ENCODE measurements at regions not wholly inside any gene's neighbourhood (a gene's known extent, or its start where the extent isn't known, plus 50 kb on each side); places are given as distances from the start of the nearest gene placed in this dataset.
"Not testable (repeated sequence)": the region's sequence is repeated elsewhere in the genome, so short reads cannot be mapped to it uniquely, and the experiment has no call there.

DNA sequence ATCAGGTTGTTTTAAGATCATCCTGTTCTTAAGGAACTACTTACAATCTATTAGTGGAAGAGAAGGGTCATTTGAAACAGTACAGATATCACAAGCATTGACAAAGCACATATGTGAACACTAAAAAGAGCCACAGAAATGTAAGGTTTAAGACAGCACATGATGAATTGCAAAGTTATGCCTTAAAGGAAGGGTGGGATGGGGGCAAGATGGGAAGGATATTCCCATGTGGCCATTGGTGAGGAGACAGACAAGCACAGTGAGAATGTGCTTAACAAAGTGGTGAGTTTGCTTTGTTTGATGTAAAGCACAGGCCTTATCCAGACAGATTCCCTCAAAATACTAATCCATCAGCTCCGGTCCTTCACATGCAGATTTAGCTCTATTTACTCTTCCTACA, 151.6 kb upstream of the IVNS1ABP start:
- DNase-seq (ENCODE audit: low spot score), result no peak

- no peak for DNase-seq (ENCODE audit: low spot score)
Observed at GRCh38 chr1:185467122-185467521, 150.1 kb upstream of the IVNS1ABP start.

- DNase-seq (ENCODE audit: low spot score), result no peak
Observed at GRCh38 chr1:185464777-185465176, 147.7 kb upstream of the IVNS1ABP start.

DNA sequence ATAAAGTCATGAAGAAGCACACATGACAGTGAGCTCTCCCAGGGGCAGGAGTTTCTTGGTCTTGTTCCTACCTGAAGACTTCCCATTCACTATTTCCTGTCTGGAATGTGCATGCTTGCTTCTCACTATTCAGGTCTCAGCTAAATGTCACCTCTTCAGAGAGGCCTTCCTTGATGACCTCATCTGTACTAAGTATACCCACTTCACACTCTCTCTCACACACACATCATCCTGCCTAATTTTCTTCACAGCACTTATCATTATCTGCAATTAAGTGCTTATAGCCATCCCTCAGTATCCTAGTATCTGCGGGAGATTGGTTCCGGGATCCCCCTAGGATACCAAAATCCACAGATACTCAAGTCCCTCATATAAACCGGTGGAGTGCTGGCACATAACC, 146.4 kb upstream of the IVNS1ABP start:
- no peak for DNase-seq (ENCODE audit: low spot score)

DNA sequence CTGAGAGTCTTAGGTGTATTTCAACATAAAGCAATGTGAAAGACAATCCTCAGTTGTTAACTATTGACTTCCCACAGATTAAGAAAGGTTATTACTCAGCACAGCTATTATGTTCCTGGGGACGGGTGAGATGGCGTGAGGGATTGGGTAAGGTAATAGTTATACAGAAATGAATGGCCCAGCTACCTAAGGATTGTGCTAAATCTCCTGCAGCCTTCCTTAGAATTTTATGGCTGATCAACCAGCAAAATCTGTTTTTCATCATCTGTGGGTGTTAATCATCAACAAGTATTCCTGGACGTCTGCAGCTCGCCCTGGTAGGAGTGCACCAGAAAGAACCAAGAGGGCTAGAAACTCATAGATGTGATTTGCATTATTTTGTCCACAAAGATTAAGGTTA, 146.0 kb upstream of the IVNS1ABP start:
- no peak for DNase-seq (ENCODE audit: low spot score)

DNA sequence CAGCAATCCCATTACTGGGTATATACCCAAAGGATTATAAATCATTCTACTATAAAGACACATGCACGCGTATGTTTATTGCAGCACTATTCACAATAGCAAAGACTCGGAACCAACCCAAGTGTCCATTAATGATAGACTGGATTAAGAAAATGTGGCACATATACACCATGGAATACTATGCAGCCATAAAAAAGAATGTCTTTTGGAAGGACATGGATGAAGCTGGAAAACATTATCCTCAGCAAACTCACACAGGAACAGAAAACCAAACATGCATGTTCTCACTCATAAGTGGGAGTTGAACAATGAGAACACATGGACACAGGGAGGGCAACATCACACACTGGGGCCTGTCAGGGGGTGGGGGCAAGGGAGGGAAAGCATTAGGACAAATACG, 143.7 kb upstream of the IVNS1ABP start:
- not testable (repeated sequence) for DNase-seq (ENCODE audit: low spot score)

DNA sequence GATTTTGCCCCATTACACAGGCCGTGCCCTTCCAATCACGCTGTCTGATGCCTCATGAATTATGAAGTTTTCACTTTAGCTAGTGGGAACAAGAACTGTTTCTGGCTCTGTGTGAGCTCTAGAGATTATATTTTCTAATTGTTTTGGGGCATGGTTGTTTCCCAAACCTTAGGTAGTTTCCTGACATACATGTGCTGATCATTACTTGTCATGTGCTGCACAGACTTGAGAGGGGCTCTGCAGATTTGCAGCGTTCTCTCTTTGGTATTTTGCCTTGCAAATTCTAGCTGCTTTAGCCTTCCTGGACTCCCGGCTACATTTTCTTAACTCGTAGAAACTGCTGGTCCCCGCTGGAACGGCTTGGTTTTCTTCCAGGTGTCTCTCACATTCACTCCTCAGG, 142.1 kb upstream of the IVNS1ABP start:
- DNase-seq (ENCODE audit: low spot score), result no peak

GRCh38 chr1:185458670-185459069, 141.6 kb upstream of the IVNS1ABP start:
- no peak for DNase-seq (ENCODE audit: low spot score)

DNA sequence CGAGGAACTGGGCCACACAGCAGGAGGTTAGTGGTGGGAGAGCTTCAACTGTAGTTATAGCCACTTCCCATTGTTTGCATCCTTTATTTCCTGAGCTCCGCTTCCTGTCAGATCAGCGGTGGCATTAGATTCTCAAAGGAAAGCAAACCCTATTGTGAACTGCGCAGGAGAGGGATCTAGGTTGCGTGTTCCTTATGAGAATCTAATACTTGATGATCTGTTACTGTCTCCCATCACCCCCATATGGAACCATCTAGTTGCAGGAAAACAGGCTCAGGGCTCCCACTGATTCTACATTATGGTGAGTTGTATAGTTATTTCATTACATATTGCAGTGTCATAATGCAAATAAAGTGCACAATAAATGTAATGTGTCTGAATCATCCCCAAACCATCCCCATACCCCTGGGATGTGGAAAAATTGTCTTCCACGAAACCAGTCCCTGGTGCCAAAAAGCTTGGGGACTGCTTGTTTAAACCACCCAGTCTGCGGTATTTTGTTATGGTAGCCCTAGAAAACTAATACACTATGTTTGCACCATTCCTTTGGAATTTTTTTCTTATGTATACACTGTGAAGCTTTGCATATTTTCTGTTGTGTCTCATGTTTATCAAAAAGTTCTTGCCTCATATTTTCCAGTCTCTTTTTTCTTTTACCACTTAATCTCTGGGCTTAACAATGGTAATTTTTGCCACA, 136.6 kb upstream of the IVNS1ABP start:
- DNase-seq (ENCODE audit: low spot score), result no peak

DNA sequence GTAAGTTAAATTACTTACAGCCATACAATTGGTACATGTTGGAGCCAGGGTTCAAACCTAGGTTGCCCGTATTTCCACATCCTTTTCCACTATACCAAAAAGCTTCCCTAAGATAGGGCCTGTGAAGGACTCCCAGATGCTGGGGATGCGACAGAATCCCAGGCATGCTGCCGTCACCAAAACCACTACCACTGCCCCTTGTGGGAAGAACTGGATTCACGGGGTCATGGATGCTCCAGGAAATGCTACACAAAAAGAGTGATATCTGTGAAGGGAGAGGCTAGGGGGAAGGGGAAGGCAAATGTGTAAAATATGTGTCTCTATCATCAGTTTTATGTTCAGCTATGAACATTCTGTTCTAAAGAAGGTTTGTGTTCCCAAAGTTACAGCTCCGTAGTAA, 133.9 kb upstream of the IVNS1ABP start:
- no peak for DNase-seq (ENCODE audit: low spot score)

GRCh38 chr1:185450060-185450788, 133.2 kb upstream of the IVNS1ABP start:
- DNase-seq (ENCODE audit: low spot score), result no peak

DNA sequence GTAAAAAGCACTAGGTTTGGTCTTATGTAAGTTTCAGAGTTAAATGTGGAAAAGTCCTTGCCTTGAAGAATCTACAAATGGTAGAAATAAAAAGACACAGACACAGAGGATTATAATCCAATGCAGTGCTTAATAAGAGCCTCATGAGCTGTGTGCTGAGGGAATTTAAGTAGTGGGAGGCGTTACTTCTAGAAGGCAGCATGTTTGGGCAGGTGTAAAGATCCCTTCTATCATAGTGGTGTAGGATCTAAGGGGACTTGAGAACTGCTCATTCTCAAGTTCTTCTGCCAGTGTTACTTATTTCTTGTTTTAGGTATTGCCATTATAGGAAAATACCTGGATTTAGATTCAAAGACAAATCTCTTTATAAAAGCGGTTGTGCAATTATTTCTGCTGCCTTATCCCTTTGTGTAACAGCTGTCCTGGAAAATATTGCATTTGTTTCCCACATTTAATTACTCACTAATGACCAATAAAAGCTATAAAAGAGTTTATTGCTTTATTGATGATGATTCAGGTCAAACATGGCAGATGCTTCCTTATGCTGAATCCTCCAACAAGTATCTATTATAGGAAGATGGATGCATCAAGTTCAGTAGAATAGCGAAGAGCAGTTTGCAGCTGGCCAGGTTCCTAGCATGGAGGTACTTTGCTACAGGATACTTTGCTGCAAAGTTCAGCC, 132.5 kb upstream of the IVNS1ABP start:
- no peak for DNase-seq (ENCODE audit: low spot score)

GRCh38 chr1:185448591-185449186, 131.6 kb upstream of the IVNS1ABP start:
- DNase-seq (ENCODE audit: low spot score), result no peak

GRCh38 chr1:185446131-185446530, 129.1 kb upstream of the IVNS1ABP start:
- no peak for DNase-seq (ENCODE audit: low spot score)

DNA sequence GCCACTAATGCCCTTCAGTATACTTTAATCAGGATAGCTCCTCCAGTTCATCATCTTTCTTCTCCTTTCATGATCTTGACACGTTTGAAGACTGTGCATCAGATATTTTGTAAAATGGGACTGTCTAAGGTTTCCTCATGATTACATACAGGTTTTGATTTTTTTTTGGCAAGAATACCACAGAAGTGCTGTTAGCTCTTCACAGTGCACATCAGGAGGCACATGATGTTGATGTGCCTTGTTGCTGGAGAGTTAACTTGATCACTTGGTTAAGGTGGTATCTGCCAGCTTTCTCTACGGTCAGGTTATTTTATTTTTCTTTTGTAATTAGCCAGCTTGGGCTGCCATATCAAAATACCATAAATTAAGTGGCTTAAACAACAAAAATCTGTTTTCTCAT, 128.6 kb upstream of the IVNS1ABP start:
- DNase-seq (ENCODE audit: low spot score), result no peak

DNA sequence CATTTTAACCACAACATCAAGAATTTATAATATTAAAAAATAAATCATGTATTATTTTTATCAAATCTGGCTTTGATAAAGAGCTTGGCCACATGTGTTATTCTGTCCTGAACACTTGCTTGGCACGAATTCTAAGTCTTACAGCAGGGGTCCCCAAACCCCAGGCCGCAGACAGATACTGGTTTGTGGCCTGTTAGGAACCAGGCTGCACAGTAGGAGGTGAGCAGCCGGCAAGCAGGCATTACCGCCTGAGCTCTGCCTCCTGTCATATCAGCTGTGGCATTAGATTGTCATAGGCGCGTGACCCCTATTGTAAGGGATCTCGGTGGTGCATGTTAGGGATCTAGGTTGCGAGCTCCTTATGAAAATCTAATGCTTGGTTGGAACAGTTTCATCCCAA, 127.6 kb upstream of the IVNS1ABP start:
- no peak for DNase-seq (ENCODE audit: low spot score)

DNA sequence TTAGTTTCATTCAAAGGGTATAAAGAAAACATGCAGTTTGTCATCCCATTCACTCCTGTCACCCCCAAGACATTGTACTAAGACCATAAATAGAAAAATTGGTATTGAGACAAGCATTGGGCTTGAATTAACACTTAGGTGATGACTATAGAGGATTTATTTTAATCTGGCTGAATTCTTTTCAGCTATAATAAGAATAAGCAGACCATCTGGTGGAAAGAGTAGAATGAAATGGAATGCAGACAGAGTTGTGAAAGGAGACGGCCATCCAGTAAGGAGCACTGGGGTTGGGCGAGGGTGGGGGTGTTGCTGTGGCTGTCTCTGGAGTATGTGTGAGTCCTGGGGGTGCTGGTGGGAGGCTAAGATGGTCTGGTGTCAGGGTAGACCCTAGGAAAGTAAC, 125.0 kb upstream of the IVNS1ABP start:
- DNase-seq (ENCODE audit: low spot score), result no peak

- no peak for DNase-seq (ENCODE audit: low spot score)
Observed at GRCh38 chr1:185441605-185442004, 124.6 kb upstream of the IVNS1ABP start.

DNA sequence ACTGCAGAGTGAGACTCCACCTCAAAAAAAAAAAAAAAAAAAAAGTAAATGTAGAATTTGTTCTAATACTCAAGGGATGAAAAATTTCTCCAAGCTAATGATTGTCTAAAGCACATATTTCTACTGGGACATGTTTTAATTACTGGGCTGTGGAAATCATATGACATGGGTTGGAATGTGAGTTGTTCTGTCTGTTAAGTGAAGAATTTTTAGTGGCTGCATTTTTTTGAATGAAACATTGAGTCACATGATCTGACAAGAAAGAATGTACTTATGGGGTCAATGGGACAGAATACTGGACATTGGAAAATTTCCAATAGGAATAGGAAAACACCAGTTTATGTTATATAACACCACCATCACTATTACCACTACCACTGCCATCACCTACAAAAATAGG, 123.8 kb upstream of the IVNS1ABP start:
- DNase-seq (ENCODE audit: low spot score), result no peak

DNA sequence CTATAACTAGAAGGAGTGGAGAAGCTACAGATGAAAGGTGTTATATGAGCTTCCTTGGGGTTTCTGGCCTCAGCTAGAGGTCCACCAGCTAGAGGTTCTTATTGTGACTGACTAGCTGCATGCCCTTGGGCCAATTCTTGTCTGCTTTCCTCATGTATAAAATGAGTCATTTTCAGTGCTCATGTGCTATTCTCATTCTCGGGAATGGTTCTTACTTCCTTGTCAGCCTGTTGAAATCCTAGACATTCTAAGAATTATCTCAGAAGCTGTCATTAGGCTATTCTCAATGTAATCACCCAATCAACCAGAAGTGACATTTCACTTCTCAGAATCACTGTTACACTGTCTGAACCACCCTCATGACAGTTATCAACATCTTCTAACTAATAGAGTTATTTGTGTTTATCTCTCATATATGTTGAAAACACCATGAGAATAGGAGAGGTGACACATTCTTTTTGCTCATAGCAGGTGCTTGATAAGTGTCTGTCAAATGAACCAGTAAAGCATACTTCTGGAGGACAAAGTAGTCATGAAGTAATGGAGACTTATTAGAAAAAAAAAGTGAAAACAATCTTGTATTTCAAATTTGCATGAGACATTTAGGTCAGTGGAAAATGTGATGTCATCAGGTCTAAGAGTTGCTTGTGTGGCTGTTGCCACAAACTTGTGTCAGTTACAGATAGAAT, 122.8 kb upstream of the IVNS1ABP start:
- no peak for DNase-seq (ENCODE audit: low spot score)

GRCh38 chr1:185438936-185439335, 121.9 kb upstream of the IVNS1ABP start:
- DNase-seq (ENCODE audit: low spot score), result no peak

GRCh38 chr1:185435696-185436379, 118.8 kb upstream of the IVNS1ABP start:
- DNase-seq (ENCODE audit: low spot score), result no peak

Measured in iPS-NIHi11 (cell line).